RCC 7860 (cell line): ENCODE measurements at regions not wholly inside any gene's neighbourhood (a gene's known extent, or its start where the extent isn't known, plus 50 kb on each side); places are given as distances from the start of the nearest gene placed in this dataset.

Experiments
- DNase-seq: peaks from one replicate; pipeline ENCODE4 v3.0.0-alpha.2; 2015; ENCODE audit warnings: low spot score
- FAIRE-seq: peaks from 2 replicates; lab custom pipeline; 2012; peaks lifted over from hg19 to GRCh38; lab: Jason Lieb, UNC

GRCh38 chr4:154107337-154107736 lies 318.5 kb upstream of the SFRP2 start:
- DNase-seq (no peak), FAIRE-seq (no peak)

- DNase-seq (no peak), FAIRE-seq (no peak)
Measured at GRCh38 chr4:154088741-154089140, 299.9 kb upstream of the SFRP2 start.

GRCh38 chr4:154086247-154086646 lies 297.4 kb upstream of the SFRP2 start:
- DNase-seq = peak; percentile 51

GRCh38 chr4:154084864-154085263 lies 296.0 kb upstream of the SFRP2 start:
- peak; percentile 84 for FAIRE-seq

More at GRCh38 chr4:154086247-154086646, 297.4 kb upstream of the SFRP2 start:
- peak; percentile 72 for FAIRE-seq

GRCh38 chr4:154082760-154083535 lies 294.1 kb upstream of the SFRP2 start:
- FAIRE-seq = peak; percentile 87
- DNase-seq = peak; percentile 69

More at GRCh38 chr4:154084864-154085263, 296.0 kb upstream of the SFRP2 start:
- peak; percentile 41 for DNase-seq

- DNase-seq = no peak
- no peak for FAIRE-seq
Measured at GRCh38 chr4:154081391-154081790, 292.5 kb upstream of the SFRP2 start.

- no peak for FAIRE-seq
- no peak for DNase-seq
Measured at GRCh38 chr4:154078504-154079350, 289.8 kb upstream of the SFRP2 start.

GRCh38 chr4:154076921-154077320 lies 288.0 kb upstream of the SFRP2 start:
- FAIRE-seq = no peak
- peak; percentile 13 for DNase-seq

GRCh38 chr4:154073107-154073822 lies 284.4 kb upstream of the SFRP2 start:
- peak; percentile 68 for DNase-seq
- peak; percentile 84 for FAIRE-seq

- no peak for DNase-seq
- no peak for FAIRE-seq
Measured at GRCh38 chr4:154067786-154068185, 278.9 kb upstream of the SFRP2 start.

GRCh38 chr4:154065368-154065767 lies 276.5 kb upstream of the SFRP2 start:
- FAIRE-seq = no peak
- no peak for DNase-seq

GRCh38 chr4:154064244-154064643 lies 275.4 kb upstream of the SFRP2 start:
- DNase-seq (no peak), FAIRE-seq (no peak)

- FAIRE-seq = no peak
- DNase-seq = no peak
Measured at GRCh38 chr4:154049457-154050181, 260.7 kb upstream of the SFRP2 start.

- DNase-seq (no peak), FAIRE-seq (no peak)
Measured at GRCh38 chr4:154047733-154048132, 258.9 kb upstream of the SFRP2 start.

GRCh38 chr4:154044742-154045485 lies 256.0 kb upstream of the SFRP2 start:
- no peak for DNase-seq
- no peak for FAIRE-seq

- no peak for FAIRE-seq
- no peak for DNase-seq
Measured at GRCh38 chr4:154044108-154044531, 255.2 kb upstream of the SFRP2 start.

GRCh38 chr4:154041640-154042039 lies 252.8 kb upstream of the SFRP2 start:
- DNase-seq (no peak), FAIRE-seq (no peak)

- DNase-seq (no peak), FAIRE-seq (no peak)
Measured at GRCh38 chr4:154039435-154040343, 250.8 kb upstream of the SFRP2 start.

GRCh38 chr4:154036856-154037255 lies 248.0 kb upstream of the SFRP2 start:
- DNase-seq (no peak), FAIRE-seq (no peak)
